ENCODE measurements at regions not wholly inside any gene's neighbourhood (a gene's known extent, or its start where the extent isn't known, plus 50 kb on each side); places are given as distances from the start of the nearest gene placed in this dataset.
"Not testable (repeated sequence)": the region's sequence is repeated elsewhere in the genome, so short reads cannot be mapped to it uniquely, and the experiment has no call there.

DNA sequence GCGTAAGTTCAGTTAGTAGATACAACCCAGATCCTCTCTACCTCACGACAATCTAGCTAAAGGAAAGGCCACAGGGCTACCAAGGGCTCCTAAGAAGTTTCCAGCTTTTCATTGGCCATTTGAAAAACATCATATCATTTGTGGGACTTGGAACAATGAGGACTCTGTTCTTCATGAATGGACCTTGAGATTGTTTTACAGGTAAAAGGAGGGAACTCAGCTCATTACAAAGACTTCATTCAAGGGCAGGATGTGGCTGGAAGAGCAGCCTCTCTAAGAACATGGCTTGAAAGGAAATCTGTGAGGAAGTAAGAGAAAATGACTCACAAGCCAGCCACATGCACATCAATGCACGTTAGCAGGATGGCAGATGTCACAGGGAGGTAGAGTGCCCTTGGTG is 105.9 kb upstream of the SLC7A11 start:
- intact Hi-C loops (cut with DNase I), result no loop called here
- ATAC-seq (no peak), DNase-seq (ENCODE audit: low spot score) (no peak)

DNA sequence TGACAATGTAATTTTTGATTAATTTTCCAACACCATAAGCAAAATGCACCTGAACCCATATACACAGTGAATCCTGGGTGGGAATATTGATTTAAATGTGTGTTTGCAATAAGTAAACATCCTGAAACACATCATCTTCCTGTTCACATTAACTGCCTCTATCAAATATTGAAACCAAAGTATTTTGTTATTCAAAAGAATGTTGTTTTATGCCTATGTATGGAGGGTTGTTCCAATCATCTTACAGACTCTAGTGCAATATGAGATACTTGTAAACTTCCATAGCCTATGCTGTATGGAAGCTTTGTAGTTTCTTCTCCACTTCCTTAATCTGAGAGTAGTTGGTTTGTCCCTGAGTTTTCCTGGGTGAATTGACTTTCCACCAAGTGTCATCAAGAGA is 105.4 kb upstream of the SLC7A11 start:
- DNase-seq (ENCODE audit: low spot score), result no peak
- intact Hi-C loops (cut with DNase I), result no loop called here
- ATAC-seq, result no peak

DNA sequence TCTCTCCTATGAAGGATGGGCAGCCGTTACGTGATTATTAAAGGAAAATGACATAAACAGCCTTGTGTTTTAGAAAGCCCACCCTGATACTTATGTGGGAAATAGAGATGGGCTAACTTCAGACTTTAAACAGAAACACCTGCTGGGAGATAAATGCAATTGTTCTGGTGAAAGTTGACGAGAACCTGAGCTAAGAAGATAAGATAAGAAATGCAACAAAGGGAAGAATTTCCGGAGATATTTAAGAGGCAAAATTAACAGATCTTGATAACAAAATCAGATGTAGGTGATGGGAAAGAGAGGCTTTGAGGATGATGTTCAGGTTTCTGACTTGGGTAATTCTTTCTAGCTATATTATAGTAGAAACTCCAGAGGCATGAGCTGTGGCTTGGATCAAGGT is 102.7 kb upstream of the SLC7A11 start:
- DNase-seq (ENCODE audit: low spot score) (no peak), ATAC-seq (no peak)
- intact Hi-C loops (cut with DNase I), result no loop called here

DNA sequence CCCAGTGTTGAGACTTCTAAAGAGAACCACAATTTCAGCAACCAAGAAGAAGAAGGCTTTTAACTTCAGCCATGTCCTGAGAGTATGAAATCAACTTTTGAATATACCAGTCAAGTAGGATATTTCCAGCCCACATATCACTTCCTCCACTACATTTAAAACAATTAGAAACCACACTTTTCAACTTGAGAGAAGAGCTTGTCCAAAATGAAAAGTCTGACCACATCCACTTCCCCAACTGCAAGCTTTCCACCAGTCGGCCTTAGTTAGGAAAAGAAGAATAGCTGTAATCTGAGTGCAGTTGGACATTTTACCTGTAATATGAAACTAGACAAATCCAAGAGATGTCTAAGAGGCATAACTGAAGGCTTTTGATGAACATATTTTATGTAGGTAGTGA is 101.9 kb upstream of the SLC7A11 start:
- ATAC-seq (no peak), DNase-seq (ENCODE audit: low spot score) (no peak)
- intact Hi-C loops (cut with DNase I), result no loop called here

DNA sequence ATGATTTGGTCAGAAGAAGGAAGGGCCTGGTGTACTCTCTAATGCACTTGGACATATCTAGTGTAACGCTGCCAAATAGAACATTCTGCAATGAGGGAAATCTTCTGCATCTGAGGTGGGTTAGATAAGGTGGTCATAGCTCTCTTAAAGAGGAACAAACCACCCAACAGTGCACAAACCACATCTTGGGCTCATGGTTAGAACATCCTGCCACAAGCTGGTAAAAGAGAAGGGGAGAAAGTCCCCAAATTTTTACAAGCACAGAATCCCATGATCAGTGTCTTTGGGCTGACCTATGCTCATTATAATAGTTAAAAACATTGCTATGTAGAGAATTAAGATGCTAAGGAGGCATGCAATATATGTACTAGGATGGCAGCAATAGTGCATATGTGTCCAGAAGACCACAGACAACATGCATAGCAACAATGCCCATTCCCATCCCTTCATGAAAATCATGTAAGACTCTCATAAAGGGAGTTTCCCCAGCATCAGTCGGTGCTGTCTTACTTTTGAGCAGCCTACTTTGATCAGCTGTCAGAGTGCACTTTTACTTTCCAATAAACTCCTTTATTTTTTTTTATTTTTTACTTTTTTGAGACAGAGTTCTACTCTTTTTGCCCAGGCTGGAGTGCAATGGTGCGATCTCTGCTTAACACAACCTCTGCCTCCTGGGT is 99.7 kb upstream of the SLC7A11 start:
- ATAC-seq, result no peak
- intact Hi-C loops (cut with DNase I), result no loop called here
- no peak for DNase-seq (ENCODE audit: low spot score)

DNA sequence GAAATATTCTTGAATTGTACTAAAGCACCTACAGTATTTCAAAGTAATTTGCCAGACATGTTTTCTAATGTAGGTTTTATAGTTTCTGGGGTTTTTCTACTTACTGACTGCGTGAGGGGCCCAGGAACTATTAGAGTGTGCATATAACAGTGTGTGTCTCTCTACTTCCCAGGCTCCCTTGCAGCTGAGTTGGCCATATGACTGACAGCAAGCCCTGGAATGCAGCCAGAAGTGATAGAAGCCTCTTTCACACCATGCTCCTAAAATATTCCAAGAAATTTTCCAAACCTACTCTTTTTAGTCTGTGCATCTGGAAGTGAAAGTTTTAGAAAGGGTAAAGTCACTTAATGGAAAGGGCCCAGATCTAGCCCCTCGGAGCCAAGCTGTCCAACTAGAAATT is 96.7 kb upstream of the SLC7A11 start:
- intact Hi-C loops (cut with DNase I), result no loop called here
- no peak for DNase-seq (ENCODE audit: low spot score)
- ATAC-seq, result no peak

DNA sequence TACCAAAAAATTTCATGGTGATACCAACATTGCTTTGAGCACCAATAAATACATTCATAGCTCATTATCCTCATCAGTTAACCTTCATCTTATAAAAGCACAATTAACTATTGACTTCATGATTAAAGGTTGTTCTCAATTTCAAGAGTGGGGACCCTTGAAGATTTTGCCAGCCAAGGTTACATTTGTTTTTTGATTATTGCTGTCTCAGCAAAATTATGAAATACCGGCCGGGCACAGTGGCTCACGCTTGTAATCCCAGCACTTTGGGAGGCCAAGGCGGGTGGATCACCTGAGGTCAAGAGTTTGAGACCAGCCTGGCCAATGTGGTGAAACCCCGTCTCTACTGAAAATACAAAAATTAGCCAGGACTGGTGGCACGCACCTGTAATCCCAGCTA is 96.1 kb upstream of the SLC7A11 start:
- intact Hi-C loops (cut with DNase I); DNase-seq (ENCODE audit: low spot score); ATAC-seq: not testable (repeated sequence)

DNA sequence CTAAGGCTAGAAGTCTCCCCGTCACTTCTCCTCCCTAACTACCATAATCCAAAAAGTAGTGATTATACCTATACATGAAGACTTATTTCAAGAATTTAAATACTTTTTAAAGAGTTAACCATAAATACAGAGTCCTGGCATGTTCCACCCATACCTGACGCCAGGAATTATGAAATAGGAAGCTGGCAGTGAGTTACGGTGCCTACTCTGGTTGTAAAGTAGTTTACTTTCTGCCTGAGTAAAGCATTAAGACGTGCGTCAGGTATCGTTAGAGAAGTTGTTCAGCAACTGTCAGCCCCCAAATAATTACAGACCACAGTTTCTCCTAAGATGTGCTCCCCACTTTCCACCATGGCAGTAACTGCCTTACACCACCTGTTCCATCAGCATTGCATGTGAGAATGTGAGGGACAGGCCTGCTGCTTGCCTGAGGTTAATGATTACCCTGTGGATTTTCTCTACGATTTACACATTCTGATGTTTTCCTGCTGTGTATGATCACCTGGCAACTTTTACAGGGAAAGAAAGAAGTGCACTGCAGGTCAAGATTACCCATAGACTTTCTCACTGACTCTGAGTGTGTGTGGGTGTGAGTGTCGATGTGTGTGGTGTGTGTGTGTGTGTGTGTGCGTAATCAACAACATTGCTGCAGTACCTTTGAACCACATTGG is 92.3 kb upstream of the SLC7A11 start:
- DNase-seq (ENCODE audit: low spot score) (no peak), ATAC-seq (no peak)
- intact Hi-C loops (cut with DNase I), result no loop called here

DNA sequence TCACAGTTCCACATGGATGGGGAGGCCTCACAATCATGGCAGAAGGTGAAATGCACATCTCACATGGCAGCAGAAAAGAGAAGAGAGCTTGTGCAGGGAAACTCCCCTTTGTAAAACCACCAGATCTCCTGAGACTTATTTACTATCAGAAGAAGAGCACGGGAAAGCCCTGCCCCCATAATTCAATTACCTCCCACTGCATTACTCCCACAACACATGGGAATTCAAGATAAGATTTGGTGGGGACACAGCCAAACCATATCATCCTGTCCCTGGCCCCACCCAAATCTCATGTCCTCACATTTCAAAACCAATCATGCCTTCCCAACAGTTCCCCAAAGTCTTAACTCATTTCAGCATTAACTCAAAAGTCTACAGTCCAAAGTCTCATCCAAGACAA is 90.3 kb upstream of the SLC7A11 start:
- intact Hi-C loops (cut with DNase I); ATAC-seq; DNase-seq (ENCODE audit: low spot score): not testable (repeated sequence)

DNA sequence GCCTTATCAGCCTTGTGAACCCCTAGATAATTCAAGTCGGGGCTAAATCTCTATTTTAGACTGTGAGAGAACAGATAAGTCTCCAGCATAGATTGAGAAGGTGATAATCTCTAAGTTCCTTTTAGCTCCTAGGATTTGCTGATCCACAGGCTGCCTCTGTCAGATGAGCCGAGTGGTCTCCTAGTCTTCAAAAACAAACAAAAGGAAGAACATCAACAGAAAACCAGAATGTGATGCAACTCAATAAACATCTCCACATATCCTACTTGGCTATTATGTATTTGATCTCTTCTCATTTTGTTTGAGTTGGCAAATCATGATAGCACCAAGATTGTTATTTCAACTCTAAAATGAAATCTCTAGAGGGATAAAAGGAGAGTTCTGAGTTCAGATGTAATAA is 88.4 kb upstream of the SLC7A11 start:
- DNase-seq (ENCODE audit: low spot score) (no peak), ATAC-seq (peak; percentile 93)
- intact Hi-C loops (cut with DNase I), result no loop called here

DNA sequence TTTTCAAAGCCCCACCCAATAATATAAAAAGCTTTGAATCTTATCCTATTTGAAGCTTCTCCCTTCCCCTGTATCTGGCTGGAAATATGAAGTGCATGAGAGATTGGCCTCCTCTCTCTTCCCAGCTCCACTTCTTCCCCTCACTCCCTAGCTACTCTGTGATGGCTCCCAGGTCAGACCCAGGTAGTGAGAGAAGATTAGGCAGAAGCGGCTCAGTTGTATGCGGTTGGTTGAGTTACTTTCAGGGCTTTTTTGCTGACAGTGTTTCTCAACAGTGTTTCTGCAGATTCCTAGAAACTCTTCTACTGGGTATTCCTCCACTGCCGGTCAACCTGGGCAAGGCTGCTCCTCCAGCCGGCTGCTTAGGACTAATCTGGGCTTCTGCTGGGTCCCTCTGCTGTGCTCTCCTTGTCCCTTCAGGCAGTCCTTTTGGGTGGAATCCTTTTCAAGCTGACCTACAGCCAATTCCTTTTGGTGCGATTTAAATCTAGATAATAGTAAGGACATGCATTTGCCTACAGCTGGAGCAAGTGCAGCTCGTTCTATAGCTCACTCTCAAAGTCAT is 87.4 kb upstream of the SLC7A11 start:
- ATAC-seq, result peak; percentile 71

DNA sequence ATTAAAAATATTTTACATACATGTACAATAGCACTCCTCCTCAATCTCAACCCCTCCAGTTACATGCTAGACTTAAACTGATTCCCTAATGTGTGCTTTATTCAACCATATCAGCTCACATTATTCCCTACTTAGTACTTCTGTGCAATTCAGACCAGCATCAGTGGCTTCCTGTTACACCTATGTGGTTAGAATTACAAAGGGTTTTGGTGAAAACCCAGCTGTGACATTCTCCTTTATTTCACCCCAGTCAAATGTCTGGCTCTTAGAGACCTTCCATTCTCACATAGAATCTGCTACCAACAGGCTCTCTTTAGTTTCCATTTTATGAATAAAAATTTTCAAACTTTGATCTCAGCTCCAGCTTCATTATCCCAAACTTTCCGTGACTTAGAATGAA is 85.2 kb upstream of the SLC7A11 start:
- intact Hi-C loops (cut with DNase I), result no loop called here
- ATAC-seq, result no peak
- DNase-seq (ENCODE audit: low spot score), result no peak

More for the DNA sequence above, 87.4 kb upstream of the SLC7A11 start:
- no peak for DNase-seq (ENCODE audit: low spot score)
- intact Hi-C loops (cut with DNase I), result no loop called here

DNA sequence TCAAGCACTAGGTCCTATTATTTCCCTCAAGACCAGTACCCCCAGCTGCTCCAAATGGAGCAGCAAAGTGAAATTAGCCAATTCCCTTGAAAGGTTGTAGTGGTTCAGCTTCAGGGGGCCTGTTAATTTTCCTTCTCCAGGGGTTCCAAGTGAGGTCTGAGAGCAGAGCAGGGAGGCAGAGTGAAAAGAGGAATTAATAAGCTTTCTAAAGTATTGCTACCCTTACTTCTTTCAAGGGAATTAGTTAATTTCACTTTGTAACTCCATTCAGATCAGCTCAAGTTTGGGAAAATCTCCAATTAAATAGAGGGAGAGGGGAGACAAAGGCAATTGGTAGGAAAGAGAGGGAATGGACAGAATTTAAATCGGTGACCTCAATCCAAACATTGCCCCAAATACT is 78.7 kb upstream of the SLC7A11 start:
- DNase-seq (ENCODE audit: low spot score) (no peak), ATAC-seq (no peak)
- intact Hi-C loops (cut with DNase I), result no loop called here

DNA sequence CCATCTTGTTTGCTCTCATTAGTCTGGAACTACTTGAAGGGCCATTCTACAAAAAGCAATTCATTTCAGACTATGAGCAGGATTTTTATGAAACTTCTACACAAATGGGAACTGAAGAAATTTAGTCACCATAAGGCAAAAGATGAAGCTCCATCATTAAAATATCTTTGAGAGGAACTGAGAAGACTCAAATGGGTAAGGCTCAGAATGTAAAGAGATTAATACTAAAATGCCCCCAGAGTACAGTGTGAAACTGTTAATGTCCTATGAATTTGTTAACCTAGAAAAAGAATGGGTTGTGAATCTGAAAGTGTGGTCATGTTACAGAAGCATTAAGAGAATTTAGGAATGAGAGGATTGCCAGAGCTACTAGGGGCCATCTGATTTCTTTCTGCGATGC is 77.9 kb upstream of the SLC7A11 start:
- no peak for ATAC-seq

DNA sequence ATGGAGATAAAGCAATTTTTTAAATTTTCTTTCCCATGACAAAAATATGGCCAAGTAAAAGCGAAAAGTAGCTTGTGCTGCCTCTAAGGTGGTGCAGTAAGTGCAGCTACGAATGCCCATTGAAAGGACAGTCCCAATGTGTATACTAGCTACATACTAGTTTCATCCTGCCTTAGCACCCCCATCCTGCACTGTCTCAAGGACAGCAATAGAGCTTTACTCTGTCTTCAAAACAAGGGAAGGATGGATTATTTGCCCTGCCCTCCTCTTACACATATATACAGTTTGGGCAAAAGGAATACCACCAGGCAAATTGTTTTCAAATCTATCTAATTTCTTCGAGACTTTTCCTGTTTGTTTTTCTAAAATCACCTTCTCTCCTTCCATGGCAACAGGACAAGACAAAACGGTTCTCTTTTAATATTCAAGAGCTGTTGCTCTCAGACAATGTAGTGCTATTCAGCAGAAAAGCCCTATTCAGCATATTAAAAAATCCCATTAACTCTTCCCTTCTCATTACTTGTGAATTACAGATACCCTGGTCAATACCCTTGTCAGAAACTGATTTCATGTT is 75.1 kb upstream of the SLC7A11 start:
- DNase-seq (ENCODE audit: low spot score) (no peak), ATAC-seq (no peak)
- intact Hi-C loops (cut with DNase I), result no loop called here

More for the DNA sequence above, 77.9 kb upstream of the SLC7A11 start:
- intact Hi-C loops (cut with DNase I), result no loop called here
- no peak for DNase-seq (ENCODE audit: low spot score)

DNA sequence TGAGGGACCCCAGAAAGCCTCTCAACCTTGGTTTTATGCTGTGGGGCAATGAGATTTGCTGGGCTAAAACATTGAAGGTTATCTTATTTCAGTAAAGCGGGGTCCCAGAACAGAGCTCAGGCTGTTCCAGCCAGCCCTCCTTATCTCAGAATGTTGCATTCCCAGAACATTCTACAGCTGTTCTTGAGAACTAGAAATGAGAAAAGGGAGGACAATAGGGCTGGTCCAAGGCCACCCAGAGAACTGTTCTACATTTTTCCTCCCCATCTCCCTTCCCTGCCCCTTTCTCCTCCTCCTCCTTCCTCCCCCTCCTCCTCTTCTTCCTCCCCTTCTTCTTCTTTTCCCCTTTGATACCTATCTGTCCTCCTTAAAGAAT is 70.4 kb upstream of the SLC7A11 start:
- intact Hi-C loops (cut with DNase I), result no loop called here
- ATAC-seq (no peak), DNase-seq (ENCODE audit: low spot score) (no peak)

DNA sequence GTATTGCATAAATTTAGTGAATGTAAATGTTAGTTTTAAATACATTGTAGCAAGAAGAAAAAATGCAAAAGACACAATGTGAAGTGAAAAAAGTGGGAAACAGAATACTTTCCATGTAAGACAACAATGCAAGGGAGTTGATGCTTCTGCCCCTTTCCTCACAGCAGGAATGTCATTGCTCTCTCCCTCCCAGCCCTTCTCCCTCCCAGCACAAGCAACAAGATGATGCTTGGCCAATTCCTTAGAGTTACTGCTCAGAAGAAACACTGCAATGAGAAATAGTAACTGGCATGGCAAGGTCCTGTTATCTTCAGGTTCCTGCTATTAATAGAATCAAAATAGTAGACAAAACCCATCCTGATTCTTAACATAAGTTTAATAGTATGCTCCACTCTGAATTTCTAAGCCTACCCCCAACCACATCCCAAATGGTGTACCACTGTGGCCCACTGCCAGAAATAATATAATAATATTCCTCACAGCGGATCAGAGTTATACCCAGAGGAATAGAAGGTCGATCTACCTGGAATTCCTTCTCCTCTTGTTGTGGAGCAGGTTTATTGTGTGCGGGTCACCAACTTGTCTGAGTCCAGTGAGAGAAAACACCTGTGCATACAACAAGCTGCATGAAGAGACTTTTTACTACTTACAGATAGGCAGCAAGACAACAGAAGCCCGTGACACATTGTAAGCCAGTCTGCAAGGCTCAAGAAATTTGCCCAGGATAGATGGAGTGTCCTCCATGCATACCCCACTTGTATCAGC is 69.8 kb upstream of the SLC7A11 start:
- intact Hi-C loops (cut with DNase I), result no loop called here
- DNase-seq (ENCODE audit: low spot score), result no peak
- no peak for ATAC-seq

DNA sequence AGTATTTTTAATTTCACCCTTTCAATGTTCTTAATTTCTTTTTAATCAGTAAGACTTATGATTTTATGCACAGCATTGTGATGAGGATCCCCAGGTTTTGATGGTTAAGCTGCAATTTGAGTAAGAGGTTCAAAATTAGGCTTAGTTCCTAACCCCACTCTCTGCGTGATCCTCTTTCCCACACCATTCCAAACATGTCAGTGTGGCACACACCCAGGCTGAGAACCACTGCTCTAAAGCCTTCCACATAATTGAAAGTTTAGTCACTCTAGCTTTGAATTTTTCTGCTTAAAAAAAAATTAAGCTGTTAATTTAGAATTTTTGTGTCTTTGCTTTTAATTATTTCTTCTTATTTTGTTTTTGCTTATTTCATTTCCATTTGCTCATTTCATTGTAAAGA is 68.8 kb upstream of the SLC7A11 start:
- intact Hi-C loops (cut with DNase I), result no loop called here
- ATAC-seq (no peak), DNase-seq (ENCODE audit: low spot score) (no peak)

DNA sequence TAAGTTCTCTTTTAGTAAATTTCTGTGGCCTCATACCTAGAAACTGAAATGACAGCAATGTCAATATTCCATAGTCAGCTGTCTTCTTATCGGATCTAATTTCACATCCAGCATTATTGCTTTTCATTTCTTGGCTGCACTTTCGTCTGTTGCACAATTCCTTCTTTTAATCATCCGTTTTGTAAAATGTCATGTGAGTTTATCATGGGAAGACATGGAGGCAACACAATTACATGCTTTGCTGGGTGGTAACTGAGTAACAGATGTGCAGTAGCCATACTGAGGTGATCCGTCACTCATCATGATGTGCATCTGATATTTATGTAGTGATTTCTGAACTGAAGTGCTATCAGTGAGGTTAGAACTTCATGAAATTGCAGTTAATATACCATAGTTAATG is 68.3 kb upstream of the SLC7A11 start:
- intact Hi-C loops (cut with DNase I), result no loop called here
- ATAC-seq (no peak), DNase-seq (ENCODE audit: low spot score) (no peak)

DNA sequence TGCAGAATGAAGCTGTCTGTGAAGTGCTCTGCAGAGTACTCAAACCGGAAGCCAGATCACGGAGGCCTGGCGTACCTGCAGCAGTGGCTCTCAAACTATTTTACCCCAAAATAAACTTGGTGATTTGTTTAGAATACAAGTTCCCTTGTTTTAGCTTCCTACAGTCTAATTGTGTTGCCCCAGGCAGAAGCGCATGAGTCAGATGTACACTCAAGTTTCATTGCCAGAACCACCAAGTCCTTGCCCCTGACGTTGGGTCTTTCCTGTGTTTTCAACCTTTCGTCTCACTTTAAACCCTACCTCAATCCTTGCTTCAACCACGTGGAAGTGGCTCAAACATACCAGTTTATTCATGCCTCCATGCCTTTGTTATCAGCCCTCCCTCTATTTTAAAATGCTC is 66.2 kb upstream of the SLC7A11 start:
- intact Hi-C loops (cut with DNase I), result no loop called here
- ATAC-seq, result no peak
- DNase-seq (ENCODE audit: low spot score), result no peak
